ENCODE measurements at regions not wholly inside any gene's neighbourhood (a gene's known extent, or its start where the extent isn't known, plus 50 kb on each side); places are given as distances from the start of the nearest gene placed in this dataset.

GRCh38 chr10:16341637-16342036 lies 95.2 kb upstream of the PTER start:
- FAIRE-seq = no peak

GRCh38 chr10:16348891-16349290 lies 87.9 kb upstream of the PTER start:
- DNase-seq (ENCODE audit: insufficient read length, low spot score) = no peak
- no peak for FAIRE-seq

More at GRCh38 chr10:16341637-16342036, 95.2 kb upstream of the PTER start:
- DNase-seq (ENCODE audit: insufficient read length, low spot score) = no peak

- no peak for DNase-seq (ENCODE audit: insufficient read length, low spot score)
- FAIRE-seq = no peak
These were observed 84.7 kb upstream of the PTER start for GRCh38 chr10:16352146-16352545.

GRCh38 chr10:16360001-16360400 lies 76.8 kb upstream of the PTER start:
- no peak for DNase-seq (ENCODE audit: insufficient read length, low spot score)
- no peak for FAIRE-seq

- DNase-seq (ENCODE audit: insufficient read length, low spot score) (no peak), FAIRE-seq (no peak)
These were observed 76.4 kb upstream of the PTER start for GRCh38 chr10:16360425-16360824.

GRCh38 chr10:16361086-16361485 lies 75.7 kb upstream of the PTER start:
- DNase-seq (ENCODE audit: insufficient read length, low spot score) = no peak
- FAIRE-seq = no peak

GRCh38 chr10:16363741-16364140 lies 73.1 kb upstream of the PTER start:
- DNase-seq (ENCODE audit: insufficient read length, low spot score) (no peak), FAIRE-seq (no peak)

- FAIRE-seq (no peak), DNase-seq (ENCODE audit: insufficient read length, low spot score) (no peak)
These were observed 69.1 kb upstream of the PTER start for GRCh38 chr10:16367621-16368292.

GRCh38 chr10:16381083-16381482 lies 55.7 kb upstream of the PTER start:
- FAIRE-seq (peak; percentile 91), DNase-seq (ENCODE audit: insufficient read length, low spot score) (peak; percentile 27)

GRCh38 chr10:16384021-16384420 lies 52.8 kb upstream of the PTER start:
- FAIRE-seq = no peak
- DNase-seq (ENCODE audit: insufficient read length, low spot score) = no peak

GRCh38 chr10:16386855-16387254 lies 50.0 kb upstream of the PTER start:
- no peak for FAIRE-seq
- DNase-seq (ENCODE audit: insufficient read length, low spot score) = no peak

Data from GM19239 (cell line).